NCI-H460 (cell line): ENCODE measurements at regions not wholly inside any gene's neighbourhood (a gene's known extent, or its start where the extent isn't known, plus 50 kb on each side); places are given as distances from the start of the nearest gene placed in this dataset.

Experiments used
- DNase-seq: peaks from one replicate; pipeline ENCODE4 v3.0.0-alpha.2; 2016; ENCODE audit warnings: low read depth; ENCODE audit errors: extremely low read depth
- small RNA-seq, 2 experiments: library from RNA; depleted of rRNA; stranded (forward); fragments of <200 nt; gene quantifications; one replicate each; pipeline ENCODE3, GENCODE V24; 2014

GRCh38 chr6:137815692-137816091 is 51.4 kb upstream of the TNFAIP3 start:
- DNase-seq, result no peak

- DNase-seq, result no peak
Measured at GRCh38 chr6:137816133-137816579, 50.9 kb upstream of the TNFAIP3 start.

GRCh38 chr6:137816688-137817618 is 50.1 kb upstream of the TNFAIP3 start:
- DNase-seq, result no peak

Small RNA genes lying in the stretch of these regions (small RNA-seq; reads per million reads assigned to genes)
- gene RF00019, result 0 reads per million in 2 experiments
